Neural crest cell (in vitro differentiated cells): ENCODE measurements at regions not wholly inside any gene's neighbourhood (a gene's known extent, or its start where the extent isn't known, plus 50 kb on each side); places are given as distances from the start of the nearest gene placed in this dataset.

Experiments
- DNase-seq: peaks from one replicate; pipeline ENCODE4 v3.0.0; 2021; ENCODE audit warnings: low read depth, mixed read lengths, low spot score
- H3K27ac Mint-ChIP-seq: one replicate; pipeline ENCODE4 v1.8.0; 2021; ENCODE audit warnings: mild to moderate bottlenecking, mixed read lengths; ENCODE audit not compliant: unreplicated experiment
- H3K27me3 Mint-ChIP-seq: 2 replicates; pipeline ENCODE4 v1.8.0; 2021; ENCODE audit warnings: low read depth, mild to moderate bottlenecking, mixed read lengths
- H3K36me3 Mint-ChIP-seq: 2 replicates; pipeline ENCODE4 v1.8.0; 2021; ENCODE audit warnings: low read depth, mild to moderate bottlenecking, mixed read lengths
- H3K4me1 Mint-ChIP-seq: 2 replicates; pipeline ENCODE4 v1.8.0; 2021; ENCODE audit warnings: mixed read lengths
- H3K4me3 Mint-ChIP-seq: one replicate; pipeline ENCODE4 v1.8.0; 2021; ENCODE audit warnings: mild to moderate bottlenecking, mixed read lengths
- H3K9me3 Mint-ChIP-seq: 2 replicates; pipeline ENCODE4 v1.8.0; 2021; ENCODE audit warnings: mixed read lengths
- CTCF ChIP-seq: fragments of 200-600 bp; sonication (generic); conservative IDR thresholded peaks from 2 replicates; pipeline ENCODE4 v1.5.0; 2021; ENCODE audit warnings: antibody characterized with exemption, mild to moderate bottlenecking

GRCh38 chr19:34598217-34599155 is 78.5 kb downstream of the SCGB2B2 start:
- DNase-seq = no peak
- Mint-ChIP-seq H3K4me1 (no peaks in the 10 kb centered on the region), H3K4me3 (no peak overlapping the region), H3K27ac (no peak overlapping the region), H3K27me3 (peaks cover 11% of the 10 kb centered on the region), H3K9me3 (no peaks in the 10 kb centered on the region), H3K36me3 (no peaks in the 10 kb centered on the region)
- no peak for TF ChIP-seq CTCF

DNA sequence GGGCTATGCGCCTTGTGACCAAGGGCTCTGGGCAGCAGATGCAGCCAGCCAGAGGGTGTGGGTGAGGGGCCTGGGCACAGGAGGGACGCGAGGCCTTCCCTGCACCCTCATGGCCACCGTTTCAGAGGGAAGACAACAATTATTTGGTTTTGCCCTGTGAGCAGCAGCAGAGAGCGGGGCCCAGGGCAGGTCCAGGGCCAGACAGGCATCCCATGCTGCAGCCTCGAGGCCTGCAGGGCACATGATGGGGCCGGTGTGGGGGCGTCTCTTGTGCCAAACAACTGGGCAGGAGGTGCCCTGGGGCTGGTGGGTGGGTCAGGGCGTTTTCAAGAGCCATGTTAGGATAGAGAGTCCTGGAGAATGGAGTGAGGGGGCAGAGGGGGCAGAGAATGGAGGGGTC is 79.4 kb downstream of the SCGB2B2 start:
- peak overlapping the region; percentile 67 for H3K27ac Mint-ChIP-seq
- TF ChIP-seq CTCF = no peak
- no peaks in the 10 kb centered on the region for H3K9me3 Mint-ChIP-seq

DNA sequence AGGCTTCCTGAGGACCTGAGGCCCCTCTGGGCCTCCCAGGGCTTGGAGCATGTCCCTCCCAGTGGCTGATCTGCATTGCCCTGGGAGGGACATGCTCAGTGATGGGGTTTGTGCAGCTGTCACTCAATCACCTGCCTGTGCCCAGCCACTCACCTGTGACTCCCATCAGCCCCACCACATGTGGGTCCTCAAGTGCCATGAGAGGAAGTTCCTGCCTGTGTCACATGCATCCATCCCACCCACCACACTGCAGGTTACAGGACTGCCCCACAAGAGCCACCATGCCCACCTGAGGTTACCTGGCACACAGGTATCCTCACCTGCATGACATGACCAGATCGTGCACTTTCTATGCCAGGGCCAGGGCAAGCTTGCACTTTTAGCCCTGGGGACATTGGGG is 80.0 kb downstream of the SCGB2B2 start:
- Mint-ChIP-seq H3K9me3 (no peaks in the 10 kb centered on the region), H3K4me1 (no peaks in the 10 kb centered on the region), H3K36me3 (no peaks in the 10 kb centered on the region), H3K27ac (no peak overlapping the region), H3K27me3 (peaks cover 11% of the 10 kb centered on the region), H3K4me3 (no peak overlapping the region)
- no peak for TF ChIP-seq CTCF
- DNase-seq = no peak

More for the DNA sequence above, 79.4 kb downstream of the SCGB2B2 start:
- DNase-seq = no peak
- H3K4me1 Mint-ChIP-seq = no peaks in the 10 kb centered on the region
- H3K27me3 Mint-ChIP-seq = peaks cover 11% of the 10 kb centered on the region
- no peaks in the 10 kb centered on the region for H3K36me3 Mint-ChIP-seq
- no peak overlapping the region for H3K4me3 Mint-ChIP-seq

- Mint-ChIP-seq H3K4me3 (no peak overlapping the region), H3K27ac (no peak overlapping the region), H3K9me3 (no peaks in the 10 kb centered on the region), H3K36me3 (no peaks in the 10 kb centered on the region), H3K4me1 (no peaks in the 10 kb centered on the region), H3K27me3 (peaks cover 11% of the 10 kb centered on the region)
- DNase-seq = no peak
- no peak for TF ChIP-seq CTCF
Observed at GRCh38 chr19:34596115-34596514, 80.8 kb downstream of the SCGB2B2 start.

DNA sequence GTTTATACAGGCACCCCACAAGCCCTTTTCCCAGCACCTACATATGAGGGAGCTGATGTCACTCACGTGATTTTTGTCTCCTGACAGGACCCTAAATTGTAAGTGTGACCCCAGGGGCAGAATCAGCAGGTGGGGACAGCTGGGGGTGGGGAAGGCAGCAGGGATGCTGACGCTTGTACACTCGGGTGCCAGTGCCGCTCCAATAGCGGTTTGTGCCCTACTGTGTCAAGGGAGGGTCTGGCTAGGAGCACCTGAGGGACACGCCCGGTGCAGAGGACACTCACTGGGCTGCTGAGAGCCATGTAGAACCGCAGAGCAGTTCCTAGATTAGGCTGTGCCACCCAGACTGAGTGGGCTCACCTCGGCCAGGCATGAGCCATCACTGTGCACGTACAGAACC is 81.3 kb downstream of the SCGB2B2 start:
- TF ChIP-seq CTCF = no peak
- no peak for DNase-seq
- Mint-ChIP-seq H3K36me3 (no peaks in the 10 kb centered on the region), H3K27ac (no peak overlapping the region), H3K4me1 (no peaks in the 10 kb centered on the region), H3K9me3 (no peaks in the 10 kb centered on the region), H3K4me3 (no peak overlapping the region), H3K27me3 (peaks cover 7% of the 10 kb centered on the region)
